ENCODE measurements at regions not wholly inside any gene's neighbourhood (a gene's known extent, or its start where the extent isn't known, plus 50 kb on each side); places are given as distances from the start of the nearest gene placed in this dataset.

GRCh38 chr5:39665328-39665727 is 240.5 kb upstream of the DAB2 start:
- TF ChIP-seq, protein P1, sequence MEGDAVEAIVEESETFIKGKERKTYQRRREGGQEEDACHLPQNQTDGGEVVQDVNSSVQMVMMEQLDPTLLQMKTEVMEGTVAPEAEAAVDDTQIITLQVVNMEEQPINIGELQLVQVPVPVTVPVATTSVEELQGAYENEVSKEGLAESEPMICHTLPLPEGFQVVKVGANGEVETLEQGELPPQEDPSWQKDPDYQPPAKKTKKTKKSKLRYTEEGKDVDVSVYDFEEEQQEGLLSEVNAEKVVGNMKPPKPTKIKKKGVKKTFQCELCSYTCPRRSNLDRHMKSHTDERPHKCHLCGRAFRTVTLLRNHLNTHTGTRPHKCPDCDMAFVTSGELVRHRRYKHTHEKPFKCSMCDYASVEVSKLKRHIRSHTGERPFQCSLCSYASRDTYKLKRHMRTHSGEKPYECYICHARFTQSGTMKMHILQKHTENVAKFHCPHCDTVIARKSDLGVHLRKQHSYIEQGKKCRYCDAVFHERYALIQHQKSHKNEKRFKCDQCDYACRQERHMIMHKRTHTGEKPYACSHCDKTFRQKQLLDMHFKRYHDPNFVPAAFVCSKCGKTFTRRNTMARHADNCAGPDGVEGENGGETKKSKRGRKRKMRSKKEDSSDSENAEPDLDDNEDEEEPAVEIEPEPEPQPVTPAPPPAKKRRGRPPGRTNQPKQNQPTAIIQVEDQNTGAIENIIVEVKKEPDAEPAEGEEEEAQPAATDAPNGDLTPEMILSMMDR (conservative IDR thresholded peaks at IDR 0.05; ENCODE audit: low read depth, low read length), result no peak
- TF ChIP-seq EZH2 (IDR thresholded peaks at IDR 0.05; ENCODE audit: borderline replicate concordance, low read depth, low read length, poor library complexity, severe bottlenecking), result no peak

Measured in A673 (cell line).